SK-N-SH (cell line): ENCODE measurements at regions not wholly inside any gene's neighbourhood (a gene's known extent, or its start where the extent isn't known, plus 50 kb on each side); places are given as distances from the start of the nearest gene placed in this dataset.
"Not testable (repeated sequence)": the region's sequence is repeated elsewhere in the genome, so short reads cannot be mapped to it uniquely, and the experiment has no call there.

Experiments
- CTCF ChIA-PET: fragments of 300-600, 350-600 bp; formaldehyde crosslinking; extraction: SDS; loops from one replicate; lab custom pipeline; 2021; lab: Yijun Ruan, JAX
- POLR2A ChIA-PET: fragments of 350-600 bp; sonication (Branson Sonifier 250); formaldehyde crosslinking; extraction: SDS; loops from one replicate; lab custom pipeline; 2020; ENCODE audit warnings: antibody characterized with exemption, inconsistent platforms; lab: Yijun Ruan, JAX
- DNase-seq: peaks from one replicate; pipeline ENCODE4 v3.0.0; 2012
- H2AFZ ChIP-seq: fragments of 200-600 bp; sonication (generic); 2 replicates; pipeline ENCODE4 v1.8.1; 2016; ENCODE audit warnings: antibody characterized with exemption, mild to moderate bottlenecking, low read depth
- H3F3A ChIP-seq: fragments of 200-600 bp; sonication (generic); replicated peaks from 2 replicates; pipeline ENCODE3; 2016; ENCODE audit warnings: antibody characterized with exemption, mild to moderate bottlenecking; ENCODE audit not compliant: insufficient read depth
- H3K27ac ChIP-seq, 2 experiments: fragments of 200-500 bp in 1 of 2; fragments of 200-600 bp in 1 of 2; sonication (Bioruptor generic) in 1 of 2; sonication (generic), shearing (Covaris generic) in 1 of 2; 2 replicates each; pipeline versions ENCODE4 v1.5.1 to v1.6.1; 2014 to 2016; ENCODE audit warnings: low read depth in 2 of 2, inconsistent platforms in 1 of 2, low read length in 1 of 2, mild to moderate bottlenecking in 1 of 2, mixed read lengths in 1 of 2
- H3K27me3 ChIP-seq: fragments of 200-600 bp; sonication (generic), shearing (Covaris generic); 2 replicates; pipeline ENCODE4 v1.6.1; 2016; ENCODE audit warnings: mixed run types; ENCODE audit not compliant: insufficient read depth
- H3K36me3 ChIP-seq, 2 experiments: fragments of 200-500 bp in 1 of 2; fragments of 200-600 bp in 1 of 2; sonication (Bioruptor generic) in 1 of 2; sonication (generic) in 1 of 2; replicated peaks in 1 of 2; 2 replicates each; pipeline versions ENCODE3 to v1.5.1; 2014 to 2016; ENCODE audit warnings: low read length in 1 of 2, mild to moderate bottlenecking in 1 of 2; ENCODE audit not compliant: insufficient read depth in 2 of 2, control insufficient read depth in 1 of 2
- H3K4me1 ChIP-seq, 2 experiments: fragments of 200-500 bp in 1 of 2; fragments of 200-600 bp in 1 of 2; sonication (Bioruptor generic) in 1 of 2; sonication (generic), shearing (Covaris generic) in 1 of 2; 2 replicates each; pipeline versions ENCODE4 v1.5.1 to v1.6.1; 2014 to 2016; ENCODE audit warnings: low read depth in 1 of 2, low read length in 1 of 2, mixed run types in 1 of 2; ENCODE audit not compliant: insufficient read depth in 2 of 2, control insufficient read depth in 1 of 2
- H3K4me2 ChIP-seq: fragments of 200-600 bp; sonication (generic), shearing (Covaris generic); 2 replicates; pipeline ENCODE4 v1.6.1; 2017; ENCODE audit warnings: mixed run types
- H3K4me3 ChIP-seq, 2 experiments: fragments of 200-500 bp in 1 of 2; fragments of 200-600 bp in 1 of 2; sonication (Bioruptor generic) in 1 of 2; sonication (generic), shearing (Covaris generic) in 1 of 2; 2 replicates each; pipeline versions ENCODE4 v1.5.1 to v1.8.1; 2014 to 2016; ENCODE audit warnings: low read depth in 2 of 2, inconsistent platforms in 1 of 2, low read length in 1 of 2, mild to moderate bottlenecking in 1 of 2, mixed read lengths in 1 of 2, moderate library complexity in 1 of 2
- H3K79me2 ChIP-seq: fragments of 200-600 bp; sonication (generic); 2 replicates; pipeline ENCODE4 v1.8.1; 2017; ENCODE audit warnings: mild to moderate bottlenecking; ENCODE audit not compliant: insufficient read depth
- H3K9ac ChIP-seq: fragments of 200-600 bp; sonication (generic); 2 replicates; pipeline ENCODE4 v1.6.1; 2017; ENCODE audit warnings: mixed run types
- H3K9me2 ChIP-seq: fragments of 200-600 bp; sonication (generic); 2 replicates; pipeline ENCODE4 v1.6.1; 2017; ENCODE audit warnings: mixed run types
- H3K9me3 ChIP-seq: fragments of 200-600 bp; sonication (generic); 2 replicates; pipeline ENCODE4 v1.6.1; 2017; ENCODE audit warnings: mixed run types, mild to moderate bottlenecking, moderate library complexity
- H4K20me1 ChIP-seq: fragments of 200-600 bp; sonication (generic); 2 replicates; pipeline ENCODE4 v1.6.1; 2017; ENCODE audit warnings: mild to moderate bottlenecking, mixed run types; ENCODE audit not compliant: insufficient read depth
- CTCF ChIP-seq: fragments of 200-600 bp; sonication (generic); IDR thresholded peaks from 2 replicates; pipeline ENCODE4 v1.6.1; 2017; ENCODE audit warnings: antibody characterized with exemption, mild to moderate bottlenecking, moderate library complexity
- FOXJ3 ChIP-seq: sonication (generic); formaldehyde crosslinking; IDR thresholded peaks from 2 replicates; pipeline ENCODE4 v1.5.1; 2020; ENCODE audit warnings: mild to moderate bottlenecking, missing genetic modification reagents
- JUND ChIP-seq: IDR thresholded peaks from 2 replicates; pipeline ENCODE4 v1.4.0; 2012
- MAX ChIP-seq: IDR thresholded peaks from 2 replicates; pipeline ENCODE4 v1.4.0; 2012; ENCODE audit warnings: low read depth
- RAD21 ChIP-seq: IDR thresholded peaks from 2 replicates; pipeline ENCODE4 v1.6.1; 2012; ENCODE audit warnings: mild to moderate bottlenecking, low read length
- TAF1 ChIP-seq: IDR thresholded peaks from 2 replicates; pipeline ENCODE4 v1.6.1; 2012; ENCODE audit warnings: low read depth, mild to moderate bottlenecking, low read length, moderate library complexity, borderline replicate concordance
- USF1 ChIP-seq: IDR thresholded peaks from 2 replicates; pipeline ENCODE4 v1.4.0; 2012; ENCODE audit warnings: low read depth, borderline replicate concordance
- WGBS: methylation state at CpG from one replicate; pipeline ENCODE4 v1.1.6; 2017; ENCODE audit warnings: low lambda C conversion rate; 5-methylcytosine and 5-hydroxymethylcytosine counted together

GRCh38 chr15:66968806-66969596 is 96.4 kb upstream of the SMAD3 start (continued):
- TF ChIP-seq USF1 (no peak), JUND (no peak), CTCF (no peak), RAD21 (no peak), TAF1 (no peak), MAX (no peak), FOXJ3 (CRISPR knock-in tag) (no peak)

- H3K4me1 ChIP-seq, H3K9me3 ChIP-seq, H3K79me2 ChIP-seq, CTCF ChIA-PET, H3K27me3 ChIP-seq, DNase-seq, H3K27ac ChIP-seq, H3K4me3 ChIP-seq, POLR2A ChIA-PET, H4K20me1 ChIP-seq, H3K36me3 ChIP-seq, H3K9ac ChIP-seq, H2AFZ ChIP-seq, H3K9me2 ChIP-seq, H3K4me2 ChIP-seq, H3F3A ChIP-seq: not testable (repeated sequence)
- 84% methylated on average over 10 of the region's 10 CpGs for WGBS
These were observed 91.3 kb upstream of the SMAD3 start for GRCh38 chr15:66974131-66974530.

- WGBS = 86% methylated on average over 18 of the region's 18 CpGs
- H4K20me1 ChIP-seq, H3F3A ChIP-seq, H3K79me2 ChIP-seq, H3K9ac ChIP-seq, H2AFZ ChIP-seq, DNase-seq, H3K4me2 ChIP-seq, H3K27ac ChIP-seq, H3K4me1 ChIP-seq, H3K27me3 ChIP-seq, H3K4me3 ChIP-seq, H3K36me3 ChIP-seq, H3K9me2 ChIP-seq, H3K9me3 ChIP-seq, POLR2A ChIA-PET: not testable (repeated sequence)
- CTCF ChIA-PET = interaction anchor here (2.1 kb wide), 1 partner anchor 29 kb away, joined by 6 read pairs; no protein-coding TSS in a partner anchor
These were observed 89.2 kb upstream of the SMAD3 start for GRCh38 chr15:66976106-66976640.

- H3F3A ChIP-seq, H3K79me2 ChIP-seq, H3K9me3 ChIP-seq, H3K4me1 ChIP-seq, H2AFZ ChIP-seq, POLR2A ChIA-PET, DNase-seq, H3K27ac ChIP-seq, H3K9ac ChIP-seq, H3K27me3 ChIP-seq, H4K20me1 ChIP-seq, H3K9me2 ChIP-seq, H3K4me3 ChIP-seq, H3K36me3 ChIP-seq, H3K4me2 ChIP-seq: not testable (repeated sequence)
- 52% methylated on average over 3 of the region's 3 CpGs for WGBS
- CTCF ChIA-PET = interaction anchor here (1.1 to 1.4 kb wide), 2 partner anchors 33 to 34 kb away, joined by 3 to 4 read pairs; no protein-coding TSS in a partner anchor
These were observed 85.1 kb upstream of the SMAD3 start for GRCh38 chr15:66980326-66980725.
